ENCODE measurements at regions not wholly inside any gene's neighbourhood (a gene's known extent, or its start where the extent isn't known, plus 50 kb on each side); places are given as distances from the start of the nearest gene placed in this dataset.
A peak's percentile ranks its signal among the peaks of the same experiment; 100 is the strongest.

GRCh38 chr3:18965781-18966180 lies 182.5 kb upstream of the KCNH8 start:
- no peak for DNase-seq
- Mint-ChIP-seq H3K27ac (no peak overlapping the region), H3K9me3 (peaks cover 0 to 5% (median 3%) of the 10 kb centered on the region in 7 donors), H3K4me1 (no peaks in the 10 kb centered on the region), H3K36me3 (peaks cover 0 to 5% of the 10 kb centered on the region in 2 donors), H3K27me3 (peaks cover 0 to 6% (median 0%) of the 10 kb centered on the region in 3 donors), H3K4me3 (no peak overlapping the region)
- no peak for ATAC-seq (ENCODE audit: low read depth in 2 of 2)

- Mint-ChIP-seq H3K27ac (no peak overlapping the region), H3K36me3 (peaks cover 0 to 5% of the 10 kb centered on the region in 2 donors), H3K27me3 (peaks cover 0 to 6% (median 0%) of the 10 kb centered on the region in 3 donors), H3K4me3 (no peak overlapping the region), H3K9me3 (peaks cover 1 to 5% (median 4%) of the 10 kb centered on the region in 7 donors), H3K4me1 (no peaks in the 10 kb centered on the region)
- ATAC-seq (ENCODE audit: low read depth in 2 of 2) = no peak
- DNase-seq = no peak
Observed at GRCh38 chr3:18964640-18965039, 183.7 kb upstream of the KCNH8 start.

DNA sequence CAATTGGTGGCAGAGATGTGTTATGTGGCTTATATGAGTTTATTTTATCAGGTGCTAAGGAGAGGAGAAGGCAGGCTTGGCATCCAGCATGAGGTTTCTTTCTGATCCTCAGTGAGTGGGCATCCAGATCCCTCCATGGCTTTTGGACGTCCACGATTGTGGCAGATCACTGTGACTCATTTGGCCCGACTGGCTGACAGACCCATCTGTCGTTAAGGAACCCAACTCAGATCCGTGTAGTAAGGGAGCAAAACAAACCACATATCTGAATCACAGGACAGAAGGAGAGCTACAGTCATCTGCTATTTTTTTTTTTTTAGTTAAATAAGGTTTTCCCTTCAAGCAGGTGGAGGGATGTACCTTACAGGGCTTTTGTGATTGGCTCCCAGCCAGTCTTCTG lies 197.0 kb upstream of the KCNH8 start:
- Mint-ChIP-seq H3K27ac (no peak overlapping the region), H3K27me3 (peaks cover 0 to 14% (median 10%) of the 10 kb centered on the region in 3 donors), H3K4me3 (no peak overlapping the region), H3K4me1 (no peaks in the 10 kb centered on the region), H3K9me3 (no peaks in the 10 kb centered on the region), H3K36me3 (no peaks in the 10 kb centered on the region)
- ATAC-seq (ENCODE audit: low read depth in 2 of 2) (no peak), DNase-seq (no peak)

GRCh38 chr3:18946524-18946923 lies 201.8 kb upstream of the KCNH8 start:
- H3K36me3 Mint-ChIP-seq = no peaks in the 10 kb centered on the region
- no peak overlapping the region for H3K27ac Mint-ChIP-seq
- H3K4me3 Mint-ChIP-seq = no peak overlapping the region
- DNase-seq (no peak), ATAC-seq (ENCODE audit: low read depth in 2 of 2) (no peak)
- no peaks in the 10 kb centered on the region for H3K9me3 Mint-ChIP-seq
- no peaks in the 10 kb centered on the region for H3K4me1 Mint-ChIP-seq
- peaks cover 0 to 14% (median 10%) of the 10 kb centered on the region in 3 donors for H3K27me3 Mint-ChIP-seq

DNA sequence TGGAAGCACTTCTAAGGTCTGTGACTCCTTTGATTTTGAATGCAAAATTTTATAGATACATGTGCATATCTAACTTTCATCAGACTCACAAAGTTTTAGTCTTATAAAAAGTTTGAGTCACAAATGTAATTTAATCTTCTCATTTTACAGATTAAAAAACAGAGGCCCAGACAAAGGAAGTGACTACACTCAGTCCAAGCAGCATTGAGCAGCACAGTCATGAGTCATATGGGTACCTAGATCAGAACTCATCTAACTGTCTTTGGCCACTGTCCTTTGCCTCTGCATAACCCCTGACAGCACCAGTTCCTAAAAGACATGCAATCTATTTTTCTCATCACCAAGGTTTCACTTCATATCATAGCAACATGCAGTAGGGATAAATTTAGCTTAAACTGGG lies 210.7 kb upstream of the KCNH8 start:
- Mint-ChIP-seq H3K27ac (no peak overlapping the region), H3K4me1 (no peaks in the 10 kb centered on the region), H3K27me3 (peaks cover 0 to 5% (median 0%) of the 10 kb centered on the region in 3 donors), H3K9me3 (peaks cover 0 to 12% (median 2%) of the 10 kb centered on the region in 7 donors), H3K4me3 (no peak overlapping the region), H3K36me3 (no peaks in the 10 kb centered on the region)
- DNase-seq = no peak
- no peak for ATAC-seq (ENCODE audit: low read depth in 2 of 2)

DNA sequence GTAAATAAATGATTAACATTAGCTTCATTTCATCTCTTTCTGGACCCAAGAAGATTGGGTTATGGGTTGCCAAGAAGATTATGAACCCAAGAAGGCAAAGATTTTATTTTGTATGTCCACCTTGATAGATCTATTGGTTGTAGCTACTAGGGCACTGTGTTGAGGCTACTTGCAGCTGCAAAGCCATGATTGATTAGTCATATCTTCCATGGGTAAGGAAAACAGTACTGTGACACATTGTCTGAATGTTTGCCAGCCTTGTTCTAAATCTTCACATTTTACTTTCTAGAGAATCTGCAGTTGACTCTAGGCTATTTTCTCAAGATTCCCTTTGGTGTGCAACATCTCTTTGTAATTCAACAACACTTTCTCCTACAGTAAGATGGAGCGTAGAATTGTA lies 229.2 kb upstream of the KCNH8 start:
- DNase-seq = no peak
- no peak for ATAC-seq (ENCODE audit: low read depth in 2 of 2)
- Mint-ChIP-seq H3K27ac (no peak overlapping the region), H3K9me3 (peaks cover 0 to 17% (median 11%) of the 10 kb centered on the region in 7 donors), H3K4me1 (no peaks in the 10 kb centered on the region), H3K4me3 (no peak overlapping the region), H3K27me3 (peaks cover 4 to 11% (median 5%) of the 10 kb centered on the region in 3 donors), H3K36me3 (peaks cover 0 to 7% of the 10 kb centered on the region in 2 donors)

GRCh38 chr3:18917923-18918322 lies 230.4 kb upstream of the KCNH8 start:
- Mint-ChIP-seq H3K4me3 (no peak overlapping the region), H3K9me3 (peaks cover 0 to 10% (median 8%) of the 10 kb centered on the region in 7 donors), H3K36me3 (peaks cover 0 to 7% of the 10 kb centered on the region in 2 donors), H3K27ac (no peak overlapping the region), H3K4me1 (no peaks in the 10 kb centered on the region), H3K27me3 (peaks cover 4 to 11% (median 5%) of the 10 kb centered on the region in 3 donors)
- no peak for DNase-seq
- ATAC-seq (ENCODE audit: low read depth in 2 of 2) = no peak

GRCh38 chr3:18902081-18902793 lies 246.1 kb upstream of the KCNH8 start:
- no peak overlapping the region for H3K4me3 Mint-ChIP-seq

DNA sequence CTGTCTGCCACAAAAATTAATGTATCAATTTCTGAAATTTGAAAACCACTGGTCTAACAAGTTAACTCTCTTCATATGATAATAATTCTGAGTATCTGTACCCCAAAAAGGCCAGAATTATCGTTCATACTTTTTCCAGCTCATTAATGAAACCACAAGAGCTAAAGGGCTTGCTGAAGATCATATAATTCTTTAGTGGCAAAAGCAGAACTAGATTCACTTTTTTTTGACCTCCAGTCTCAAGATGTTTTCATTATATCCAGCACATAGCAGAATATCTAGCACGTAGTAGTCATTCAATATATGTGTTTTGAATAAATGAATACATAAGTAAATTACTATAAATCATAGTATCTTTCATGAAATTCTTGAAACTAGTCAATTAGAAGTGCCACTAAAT lies 246.7 kb upstream of the KCNH8 start:
- no peak for ATAC-seq (ENCODE audit: low read depth in 2 of 2)

More at GRCh38 chr3:18902081-18902793, 246.1 kb upstream of the KCNH8 start:
- H3K9me3 Mint-ChIP-seq = no peaks in the 10 kb centered on the region
- no peaks in the 10 kb centered on the region for H3K36me3 Mint-ChIP-seq
- peak overlapping the region in 1 of 6 donors; percentile 0 for H3K27ac Mint-ChIP-seq
- no peak for ATAC-seq (ENCODE audit: low read depth in 2 of 2)
- H3K4me1 Mint-ChIP-seq = peaks cover 7 to 25% (median 16%) of the 10 kb centered on the region in 3 donors
- no peak for DNase-seq
- no peaks in the 10 kb centered on the region for H3K27me3 Mint-ChIP-seq

DNA sequence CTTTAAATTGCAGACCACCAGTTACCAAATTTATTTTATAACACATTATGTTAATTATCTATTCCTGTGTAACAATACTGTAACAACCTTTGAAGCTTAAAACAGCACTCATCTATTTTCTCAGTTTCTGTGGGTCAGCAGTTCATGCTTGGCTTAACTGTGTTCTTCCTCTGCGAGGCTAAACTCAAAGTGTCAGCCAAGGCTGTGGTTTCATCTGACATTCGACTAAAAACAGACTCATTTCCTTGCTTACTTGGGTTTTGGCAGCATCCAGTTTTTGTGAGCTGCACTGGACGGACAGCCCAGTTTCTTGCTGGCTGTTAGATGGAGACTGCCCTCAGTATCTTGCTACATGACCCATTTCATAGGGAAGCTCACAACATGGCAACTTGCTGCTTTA lies 247.3 kb upstream of the KCNH8 start:
- ATAC-seq (ENCODE audit: low read depth in 2 of 2) = peak; percentile 49 to 56
- peak overlapping the region in 2 of 8 donors; percentile 22 to 70 for H3K4me3 Mint-ChIP-seq
- H3K4me1 Mint-ChIP-seq = peaks cover 7 to 25% (median 16%) of the 10 kb centered on the region in 3 donors
- H3K27ac Mint-ChIP-seq = peak overlapping the region in 2 of 6 donors; percentile 50 to 66
- no peak for DNase-seq
- H3K9me3 Mint-ChIP-seq = no peaks in the 10 kb centered on the region
- H3K36me3 Mint-ChIP-seq = no peaks in the 10 kb centered on the region
- no peaks in the 10 kb centered on the region for H3K27me3 Mint-ChIP-seq

More for the DNA sequence above, 246.7 kb upstream of the KCNH8 start:
- H3K9me3 Mint-ChIP-seq = no peaks in the 10 kb centered on the region
- H3K4me1 Mint-ChIP-seq = peaks cover 7 to 25% (median 16%) of the 10 kb centered on the region in 3 donors
- H3K27ac Mint-ChIP-seq = peak overlapping the region in 2 of 6 donors; percentile 50 to 66
- H3K4me3 Mint-ChIP-seq = peak overlapping the region in 3 of 8 donors; percentile 5 to 40 (median 18)
- no peaks in the 10 kb centered on the region for H3K27me3 Mint-ChIP-seq
- no peaks in the 10 kb centered on the region for H3K36me3 Mint-ChIP-seq
- no peak for DNase-seq

GRCh38 chr3:18898911-18899310 lies 249.4 kb upstream of the KCNH8 start:
- ATAC-seq (ENCODE audit: low read depth in 2 of 2) (no peak), DNase-seq (no peak)
- Mint-ChIP-seq H3K36me3 (no peaks in the 10 kb centered on the region), H3K4me1 (peaks cover 7 to 25% (median 16%) of the 10 kb centered on the region in 3 donors), H3K4me3 (no peak overlapping the region), H3K27ac (no peak overlapping the region), H3K27me3 (no peaks in the 10 kb centered on the region), H3K9me3 (no peaks in the 10 kb centered on the region)

DNA sequence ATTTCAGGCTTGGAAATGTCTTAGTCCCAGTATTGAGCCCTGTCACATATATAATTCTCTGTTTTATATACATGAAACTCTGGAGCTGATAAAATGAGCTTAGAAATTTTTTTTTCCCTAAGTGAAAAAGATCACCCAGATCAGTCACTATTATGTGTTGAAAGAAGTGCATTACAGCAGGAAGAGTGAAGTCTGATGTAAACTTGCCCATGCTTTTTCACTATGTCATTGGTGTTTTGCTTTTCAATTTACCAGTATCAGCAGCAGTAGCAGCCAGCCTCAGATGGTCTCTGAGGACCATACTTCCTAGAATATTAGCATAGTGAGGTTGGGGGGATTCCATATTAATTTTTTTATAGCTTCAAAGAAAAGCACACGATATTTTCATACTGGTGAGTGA lies 255.6 kb upstream of the KCNH8 start:
- ATAC-seq (ENCODE audit: low read depth in 2 of 2) = no peak
- no peaks in the 10 kb centered on the region for H3K4me1 Mint-ChIP-seq
- H3K9me3 Mint-ChIP-seq = no peaks in the 10 kb centered on the region
- H3K27ac Mint-ChIP-seq = no peak overlapping the region
- no peak for DNase-seq
- H3K27me3 Mint-ChIP-seq = peaks cover 0 to 9% (median 0%) of the 10 kb centered on the region in 3 donors
- no peaks in the 10 kb centered on the region for H3K36me3 Mint-ChIP-seq
- no peak overlapping the region for H3K4me3 Mint-ChIP-seq

- Mint-ChIP-seq H3K27ac (no peak overlapping the region), H3K36me3 (no peaks in the 10 kb centered on the region), H3K4me3 (no peak overlapping the region), H3K27me3 (peaks cover 0 to 16% (median 0%) of the 10 kb centered on the region in 3 donors), H3K4me1 (no peaks in the 10 kb centered on the region), H3K9me3 (no peaks in the 10 kb centered on the region)
- DNase-seq (no peak), ATAC-seq (ENCODE audit: low read depth in 2 of 2) (no peak)
Observed at GRCh38 chr3:18892047-18892446, 256.3 kb upstream of the KCNH8 start.

GRCh38 chr3:18891641-18892040 lies 256.7 kb upstream of the KCNH8 start:
- Mint-ChIP-seq H3K27me3 (peaks cover 0 to 20% (median 0%) of the 10 kb centered on the region in 3 donors), H3K36me3 (no peaks in the 10 kb centered on the region)

More at GRCh38 chr3:18891641-18892040, 256.7 kb upstream of the KCNH8 start:
- Mint-ChIP-seq H3K4me1 (no peaks in the 10 kb centered on the region), H3K4me3 (no peak overlapping the region), H3K27ac (peak overlapping the region in 1 of 6 donors; percentile 43), H3K9me3 (peaks cover 0 to 2% (median 0%) of the 10 kb centered on the region in 7 donors)
- ATAC-seq (ENCODE audit: low read depth in 2 of 2) (no peak), DNase-seq (no peak)

All from naive B cell (primary cell).